Stimulated activated CD4-positive, alpha-beta T cell treated with anti-CD3 and anti-CD28 coated beads, Interleukin-12 subunit alpha, Interleukin-12 subunit beta, amount 100 ng/mL, for 4 hours (primary cell): ENCODE measurements at regions not wholly inside any gene's neighbourhood (a gene's known extent, or its start where the extent isn't known, plus 50 kb on each side); places are given as distances from the start of the nearest gene placed in this dataset.
A peak's percentile ranks its signal among the peaks of the same experiment; 100 is the strongest.
"Not testable (repeated sequence)": the region's sequence is repeated elsewhere in the genome, so short reads cannot be mapped to it uniquely, and the experiment has no call there.

ENCODE experiments used
- DNase-seq: peaks from one replicate; pipeline ENCODE4 v3.0.0-alpha.2; 2020

DNA sequence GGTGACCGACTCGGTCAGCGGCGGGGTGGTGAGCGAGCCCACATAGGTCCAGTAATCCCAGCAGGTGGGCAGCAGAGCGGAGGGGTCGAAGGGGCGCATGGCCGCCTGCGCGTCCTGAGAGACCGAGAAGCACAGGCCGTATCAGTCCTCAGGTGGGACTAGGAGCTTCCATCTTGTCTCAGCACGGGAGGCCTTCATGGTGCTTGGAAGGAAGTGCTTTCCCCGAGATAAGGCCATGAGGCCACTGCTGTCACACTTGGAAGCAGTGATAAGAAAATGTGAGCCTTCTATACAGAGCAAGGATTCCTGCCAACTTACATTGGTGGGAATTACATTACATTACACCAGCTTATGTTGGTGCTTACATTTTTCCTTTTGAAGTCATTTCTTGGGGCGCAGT lies 62.6 kb upstream of the METTL9 start:
- not testable (repeated sequence) for DNase-seq

DNA sequence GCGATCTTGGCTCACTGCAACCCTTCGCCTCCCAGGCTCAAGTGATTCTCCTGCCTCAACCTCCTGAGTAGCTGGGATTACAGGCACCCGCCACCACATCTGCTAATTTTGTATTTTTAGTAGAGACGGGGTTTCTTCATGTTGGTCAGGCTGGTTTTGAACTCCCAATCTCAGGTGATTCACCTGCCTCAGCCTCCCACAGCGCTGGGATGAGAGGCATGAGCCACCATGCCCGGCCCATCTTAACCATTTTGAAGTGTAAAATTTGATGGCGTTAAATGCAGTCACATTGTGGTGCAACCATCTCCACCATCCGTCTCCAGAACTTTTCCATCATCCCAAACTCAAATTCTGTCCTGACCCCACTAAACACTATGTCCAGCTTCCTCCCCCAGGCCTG lies 61.8 kb upstream of the METTL9 start:
- not testable (repeated sequence) for DNase-seq

DNA sequence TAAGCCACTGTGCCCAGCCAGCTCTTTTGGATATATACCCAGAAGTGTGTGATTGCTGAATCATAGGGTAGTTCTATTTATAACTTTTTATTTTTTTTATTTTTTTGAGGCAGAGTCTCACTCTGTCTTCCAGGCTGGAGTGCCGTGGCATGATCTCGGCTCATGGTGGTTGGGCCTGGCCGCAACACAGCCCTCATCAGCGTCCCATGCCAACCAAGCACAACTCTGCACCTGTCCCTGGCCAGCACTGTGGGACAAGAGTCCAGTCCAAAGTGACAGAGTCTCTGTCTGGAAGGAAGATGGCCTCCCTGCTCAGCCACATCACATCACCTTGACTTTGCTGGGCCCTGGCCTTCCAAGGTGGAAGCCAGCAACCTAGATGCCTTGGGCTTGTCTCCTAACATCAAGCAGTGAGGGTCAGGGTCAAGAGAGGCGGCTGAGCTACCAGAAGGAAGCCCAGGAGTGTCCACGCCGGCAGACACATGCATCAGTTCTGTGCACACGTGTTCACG lies 60.2 kb upstream of the METTL9 start:
- not testable (repeated sequence) for DNase-seq

- DNase-seq = peak; percentile 53
These were observed 58.5 kb upstream of the METTL9 start for GRCh38 chr16:21540770-21541433.

DNA sequence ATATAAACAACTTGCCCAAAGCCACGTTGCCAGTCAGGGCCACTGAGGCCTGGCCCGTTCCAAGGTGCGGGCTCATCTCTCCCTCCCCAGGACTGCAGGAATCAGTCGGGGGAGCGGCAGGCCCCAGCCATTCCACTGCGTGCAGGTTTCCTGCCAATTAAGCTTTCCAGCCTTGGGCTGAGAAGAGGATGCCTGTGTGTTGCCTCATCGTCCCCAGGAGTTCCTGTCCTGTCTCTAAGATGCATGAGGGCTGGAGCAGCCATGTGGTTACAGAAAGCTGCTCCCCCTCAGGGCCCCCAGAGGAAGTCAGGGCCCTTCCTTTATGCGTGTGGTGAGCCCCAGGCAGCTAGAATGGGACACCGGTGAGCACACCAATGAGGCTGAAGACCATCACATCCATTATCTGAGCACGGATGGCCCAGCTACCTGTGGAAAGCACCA lies 57.7 kb upstream of the METTL9 start:
- DNase-seq = not testable (repeated sequence)

DNA sequence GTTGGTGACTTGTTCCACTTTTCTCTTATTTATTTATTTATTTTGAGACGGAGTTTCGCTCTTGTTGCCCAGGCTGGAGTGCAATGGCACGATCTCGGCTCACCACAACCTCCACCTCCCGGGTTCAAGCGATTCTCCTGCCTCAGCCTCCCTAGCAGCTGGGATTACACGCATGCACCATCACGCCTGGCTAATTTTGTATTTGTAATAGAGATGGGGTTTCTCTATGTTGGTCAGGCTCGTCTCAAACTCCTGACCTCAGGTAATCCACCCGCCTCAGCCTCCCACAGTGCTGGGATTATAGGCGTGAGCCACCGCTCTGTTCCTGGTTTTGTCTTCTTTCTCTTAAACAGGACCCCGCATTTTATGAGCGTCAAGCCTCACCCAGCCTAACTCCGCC lies 57.3 kb upstream of the METTL9 start:
- DNase-seq = not testable (repeated sequence)

GRCh38 chr16:21542491-21543124 lies 56.8 kb upstream of the METTL9 start:
- DNase-seq = not testable (repeated sequence)

- DNase-seq = not testable (repeated sequence)
These were observed 56.1 kb upstream of the METTL9 start for GRCh38 chr16:21543151-21543836.

DNA sequence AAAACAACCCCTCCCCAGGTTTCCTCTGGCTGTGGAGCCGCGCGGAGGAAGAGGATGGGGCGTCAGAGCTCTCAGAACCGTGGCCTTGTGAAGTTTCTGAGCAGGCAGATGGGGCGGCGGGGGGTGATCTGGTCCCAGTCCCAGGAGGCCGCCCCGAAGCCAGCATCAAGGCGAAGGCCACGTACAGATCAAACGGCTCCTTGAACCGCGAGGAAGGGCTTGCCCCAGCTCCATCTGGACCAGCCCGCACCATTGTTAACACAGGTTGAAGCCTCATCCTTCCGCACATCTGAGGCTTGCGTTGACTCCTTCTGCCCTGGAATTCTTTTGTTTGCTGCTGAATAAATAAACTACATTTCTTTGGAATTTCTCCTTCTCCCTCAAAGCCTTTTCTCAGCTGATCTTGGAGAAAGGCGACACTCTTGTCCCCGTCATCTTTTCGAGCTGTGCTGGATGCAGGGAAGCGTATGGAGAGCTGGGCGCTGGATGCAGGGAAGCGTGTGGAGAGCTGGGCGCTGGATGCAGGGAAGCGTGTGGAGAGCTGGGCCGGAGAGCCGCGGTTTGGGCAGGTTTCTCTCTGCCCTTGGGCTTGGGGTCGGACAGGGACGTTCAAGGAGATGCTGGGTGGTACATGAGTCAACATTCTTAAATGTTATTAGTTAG lies 53.6 kb upstream of the METTL9 start:
- DNase-seq = not testable (repeated sequence)

DNA sequence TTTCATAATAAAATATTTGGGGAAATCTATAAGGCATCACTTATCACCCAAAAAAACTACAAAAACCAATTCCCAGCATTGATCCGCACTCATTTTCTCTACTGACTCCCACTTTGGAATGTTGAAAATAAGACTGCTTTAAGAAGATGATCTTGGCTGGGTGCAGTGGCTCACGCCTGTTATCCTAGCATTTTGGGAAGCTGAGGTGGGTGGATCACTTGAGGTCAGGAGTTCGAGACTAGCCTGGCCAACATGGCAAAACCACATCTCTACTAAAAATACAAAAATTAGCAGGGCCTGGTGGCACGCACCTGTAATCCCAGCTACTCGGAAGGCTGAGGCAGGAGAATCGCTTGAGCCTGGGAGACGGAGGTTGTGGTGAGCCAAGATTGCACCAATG lies 50.0 kb upstream of the METTL9 start:
- not testable (repeated sequence) for DNase-seq
